Stimulated activated naive CD8-positive, alpha-beta T cell treated with anti-CD3 and anti-CD28 coated beads, Interleukin-15, Interleukin-2, amounts not matched to agents 100 U/mL and 50 U/mL, for 24 hours (primary cell): ENCODE measurements at regions not wholly inside any gene's neighbourhood (a gene's known extent, or its start where the extent isn't known, plus 50 kb on each side); places are given as distances from the start of the nearest gene placed in this dataset.

Experiments
- ATAC-seq: fragments of 150-1000 bp; cut with Tn5 transposase; one replicate; pipeline ENCODE4 v1.10.0; 2021
- DNase-seq: peaks from one replicate; pipeline ENCODE4 v3.0.0; 2021

- DNase-seq (no peak), ATAC-seq (no peak)
Measured at GRCh38 chr20:56835829-56836550, 206.9 kb downstream of the TFAP2C start.

GRCh38 chr20:56839222-56839621, 210.1 kb downstream of the TFAP2C start:
- ATAC-seq: no peak
- no peak for DNase-seq

GRCh38 chr20:56839786-56840185, 210.7 kb downstream of the TFAP2C start:
- DNase-seq: no peak
- no peak for ATAC-seq

- DNase-seq: no peak
- no peak for ATAC-seq
Measured at GRCh38 chr20:56840716-56841261, 211.7 kb downstream of the TFAP2C start.

- ATAC-seq (no peak), DNase-seq (no peak)
Measured at GRCh38 chr20:56841346-56841908, 212.3 kb downstream of the TFAP2C start.

- DNase-seq: no peak
- no peak for ATAC-seq
Measured at GRCh38 chr20:56842056-56842455, 212.9 kb downstream of the TFAP2C start.

- ATAC-seq: no peak
Measured at GRCh38 chr20:56843386-56843785, 214.3 kb downstream of the TFAP2C start.

GRCh38 chr20:56843817-56844216, 214.7 kb downstream of the TFAP2C start:
- no peak for ATAC-seq

More at GRCh38 chr20:56843386-56843785, 214.3 kb downstream of the TFAP2C start:
- no peak for DNase-seq

GRCh38 chr20:56845546-56846086, 216.5 kb downstream of the TFAP2C start:
- no peak for ATAC-seq
- DNase-seq: no peak

More at GRCh38 chr20:56843817-56844216, 214.7 kb downstream of the TFAP2C start:
- DNase-seq: no peak

GRCh38 chr20:56848561-56848960, 219.5 kb downstream of the TFAP2C start:
- DNase-seq (no peak), ATAC-seq (no peak)

- no peak for DNase-seq
- no peak for ATAC-seq
Measured at GRCh38 chr20:56851552-56851951, 222.4 kb downstream of the TFAP2C start.

- DNase-seq: no peak
- ATAC-seq: no peak
Measured at GRCh38 chr20:56855708-56856107, 226.6 kb downstream of the TFAP2C start.

GRCh38 chr20:56857950-56858349, 228.8 kb downstream of the TFAP2C start:
- DNase-seq: no peak
- ATAC-seq: no peak

GRCh38 chr20:56859039-56859800, 230.1 kb downstream of the TFAP2C start:
- ATAC-seq (no peak), DNase-seq (no peak)

GRCh38 chr20:56859801-56860261, 230.7 kb downstream of the TFAP2C start:
- ATAC-seq (no peak), DNase-seq (no peak)

GRCh38 chr20:56860413-56860812, 231.3 kb downstream of the TFAP2C start:
- ATAC-seq (no peak), DNase-seq (no peak)

- no peak for ATAC-seq
- no peak for DNase-seq
Measured at GRCh38 chr20:56861590-56861989, 232.5 kb downstream of the TFAP2C start.

GRCh38 chr20:56865055-56865454, 235.9 kb downstream of the TFAP2C start:
- no peak for ATAC-seq
- no peak for DNase-seq

GRCh38 chr20:56867128-56867527, 238.0 kb downstream of the TFAP2C start:
- DNase-seq (no peak), ATAC-seq (no peak)

- no peak for DNase-seq
- ATAC-seq: no peak
Measured at GRCh38 chr20:56868746-56869145, 239.6 kb downstream of the TFAP2C start.

GRCh38 chr20:56870271-56870670, 241.2 kb downstream of the TFAP2C start:
- no peak for ATAC-seq
- DNase-seq: no peak

- DNase-seq (no peak), ATAC-seq (no peak)
Measured at GRCh38 chr20:56871691-56872090, 242.6 kb downstream of the TFAP2C start.
